MCF 10A (cell line): ENCODE measurements at regions not wholly inside any gene's neighbourhood (a gene's known extent, or its start where the extent isn't known, plus 50 kb on each side); places are given as distances from the start of the nearest gene placed in this dataset.

Experiments
- BruUV-seq: library from RNA; stranded (reverse); fragments of 400-500 nt; replicated peaks from 2 replicates; lab custom pipeline; 2021; lab: Mats Ljungman, UMichigan
- CTCF ChIA-PET: fragments of 300-600 bp; sonication (Branson Sonifier 250); formaldehyde crosslinking; extraction: SDS; loops from one replicate; lab custom pipeline; 2021; ENCODE audit warnings: antibody characterized with exemption, inconsistent platforms; lab: Yijun Ruan, JAX
- POLR2A ChIA-PET: fragments of 300-600, 350-650 bp; sonication (Branson Sonifier 250); formaldehyde crosslinking; extraction: SDS; loops from one replicate; lab custom pipeline; 2020; ENCODE audit warnings: antibody characterized with exemption, inconsistent platforms; lab: Yijun Ruan, JAX
- DNase-seq: peaks from one replicate; pipeline ENCODE4 v3.0.0-alpha.2; 2018; ENCODE audit not compliant: unreplicated experiment
- H3K27ac Mint-ChIP-seq: one replicate; pipeline ENCODE4 v1.8.0; 2022; ENCODE audit warnings: mild to moderate bottlenecking, low read depth, mixed read lengths; ENCODE audit not compliant: unreplicated experiment
- H3K27me3 Mint-ChIP-seq: one replicate; pipeline ENCODE4 v1.8.0; 2022; ENCODE audit warnings: mixed read lengths; ENCODE audit not compliant: insufficient read depth, unreplicated experiment
- H3K36me3 Mint-ChIP-seq: one replicate; pipeline ENCODE4 v1.8.0; 2022; ENCODE audit warnings: mild to moderate bottlenecking, moderate library complexity, mixed read lengths; ENCODE audit not compliant: insufficient read depth, unreplicated experiment
- H3K4me1 Mint-ChIP-seq: one replicate; pipeline ENCODE4 v1.8.0; 2022; ENCODE audit warnings: mixed read lengths; ENCODE audit not compliant: insufficient read depth, unreplicated experiment
- H3K4me3 Mint-ChIP-seq: one replicate; pipeline ENCODE4 v1.8.0; 2022; ENCODE audit warnings: mild to moderate bottlenecking, moderate library complexity, mixed read lengths; ENCODE audit not compliant: unreplicated experiment
- H3K9me3 Mint-ChIP-seq: one replicate; pipeline ENCODE4 v1.8.0; 2022; ENCODE audit warnings: mixed read lengths; ENCODE audit not compliant: unreplicated experiment
- CTCF ChIP-seq: fragments of 200-600 bp; IDR thresholded peaks from one replicate; pipeline ENCODE4 v1.8.0; 2022; ENCODE audit warnings: antibody characterized with exemption, mild to moderate bottlenecking; ENCODE audit not compliant: unreplicated experiment
- intact Hi-C: fragments of 100-400 bp; cut with micrococcal nuclease; formaldehyde crosslinking; loops from 2 replicates; pipeline ENCODE4 v1.14.1; 2022

- no TSS peak for BruUV-seq
- ChIA-PET POLR2A (no interaction called here), CTCF (interaction anchor here (0.5 to 0.6 kb wide), 3 partner anchors 48 to 1351 kb away, joined by 3 read pairs; no protein-coding TSS in a partner anchor)
- TF ChIP-seq CTCF = no peak
- no peak for DNase-seq
- Mint-ChIP-seq H3K27ac (no peak overlapping the region), H3K9me3 (peaks cover 26% of the 10 kb centered on the region), H3K4me1 (no peaks in the 10 kb centered on the region), H3K36me3 (no peaks in the 10 kb centered on the region), H3K4me3 (no peak overlapping the region), H3K27me3 (no peaks in the 10 kb centered on the region)
- intact Hi-C loops = no loop called here
Observed at GRCh38 chr22:48209473-48210197, 1447.2 kb downstream of the TBC1D22A start.

GRCh38 chr22:48208894-48209293, 1446.4 kb downstream of the TBC1D22A start:
- CTCF ChIA-PET = no interaction called here
- no peak for DNase-seq
- Mint-ChIP-seq H3K27ac (no peak overlapping the region), H3K27me3 (no peaks in the 10 kb centered on the region), H3K4me3 (no peak overlapping the region), H3K9me3 (peaks cover 33% of the 10 kb centered on the region), H3K36me3 (no peaks in the 10 kb centered on the region), H3K4me1 (no peaks in the 10 kb centered on the region)
- intact Hi-C loops = no loop called here
- no peak for TF ChIP-seq CTCF
- BruUV-seq = no TSS peak
- POLR2A ChIA-PET = no interaction called here

- Mint-ChIP-seq H3K9me3 (peaks cover 40% of the 10 kb centered on the region), H3K27ac (no peak overlapping the region), H3K4me1 (no peaks in the 10 kb centered on the region), H3K27me3 (no peaks in the 10 kb centered on the region), H3K4me3 (no peak overlapping the region), H3K36me3 (no peaks in the 10 kb centered on the region)
- TF ChIP-seq CTCF = no peak
- CTCF ChIA-PET = no interaction called here
- no TSS peak for BruUV-seq
- POLR2A ChIA-PET = interaction anchor here (0.7 kb wide), 1 partner anchor 353 kb away, joined by 3 read pairs; no protein-coding TSS in a partner anchor
- intact Hi-C loops = no loop called here
- no peak for DNase-seq
Observed at GRCh38 chr22:48207919-48208535, 1445.6 kb downstream of the TBC1D22A start.

GRCh38 chr22:48205790-48206189, 1443.3 kb downstream of the TBC1D22A start:
- intact Hi-C loops = no loop called here
- H3K9me3 Mint-ChIP-seq = peaks cover 40% of the 10 kb centered on the region
- H3K27ac Mint-ChIP-seq = no peak overlapping the region
- no peaks in the 10 kb centered on the region for H3K27me3 Mint-ChIP-seq
- no peak for DNase-seq
- no peak for TF ChIP-seq CTCF
- H3K4me3 Mint-ChIP-seq = no peak overlapping the region
- POLR2A ChIA-PET = no interaction called here
- no peaks in the 10 kb centered on the region for H3K36me3 Mint-ChIP-seq
- H3K4me1 Mint-ChIP-seq = no peaks in the 10 kb centered on the region
- BruUV-seq = no TSS peak
- CTCF ChIA-PET = no interaction called here
